CMK (cell line): ENCODE measurements at regions not wholly inside any gene's neighbourhood (a gene's known extent, or its start where the extent isn't known, plus 50 kb on each side); places are given as distances from the start of the nearest gene placed in this dataset.
"Not testable (repeated sequence)": the region's sequence is repeated elsewhere in the genome, so short reads cannot be mapped to it uniquely, and the experiment has no call there.

Source experiments
- DNase-seq: peaks from one replicate; pipeline ENCODE4 v3.0.0-alpha.2; 2010; ENCODE audit warnings: low read depth

DNA sequence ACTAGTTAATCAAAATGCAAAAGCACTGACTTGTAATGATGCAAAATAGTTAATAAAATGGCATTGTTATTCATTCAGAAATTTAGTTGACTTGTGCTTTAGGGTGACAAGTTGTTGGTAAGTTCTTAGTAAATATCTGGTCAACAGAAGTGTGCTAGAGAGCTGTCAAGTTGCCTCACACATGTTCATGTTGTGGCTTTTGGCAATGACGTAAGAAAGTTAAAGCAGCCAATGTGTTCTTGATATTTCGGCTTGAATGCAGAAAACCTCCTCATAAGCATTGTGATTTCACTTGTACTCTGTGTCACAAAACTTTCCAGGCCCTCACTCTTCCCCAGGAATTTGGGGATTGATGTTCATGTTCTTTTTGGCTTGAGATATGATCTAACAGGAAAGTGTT, 626.7 kb downstream of the PRR16 start:
- DNase-seq, result no peak

- DNase-seq, result no peak
These were observed 636.8 kb downstream of the PRR16 start for GRCh38 chr5:121100931-121101330.

DNA sequence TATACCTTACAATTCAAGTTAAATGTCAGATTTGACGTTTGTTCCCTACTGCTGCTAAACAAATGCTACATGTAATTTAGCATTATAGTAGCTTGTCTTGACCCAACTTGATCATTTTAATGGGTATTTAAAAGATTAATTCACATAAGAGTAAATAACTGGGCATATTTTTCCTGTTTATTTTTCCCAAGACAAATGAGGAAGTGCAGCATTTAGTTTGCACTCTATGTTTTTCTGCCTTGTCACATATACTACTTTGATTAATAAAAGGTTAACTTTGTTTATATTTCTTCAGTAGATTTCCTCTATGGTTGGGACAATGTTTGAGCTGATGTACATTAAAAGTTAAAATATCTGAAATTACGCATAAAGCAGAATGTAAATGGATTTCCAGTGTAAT, 641.8 kb downstream of the PRR16 start:
- DNase-seq, result no peak

DNA sequence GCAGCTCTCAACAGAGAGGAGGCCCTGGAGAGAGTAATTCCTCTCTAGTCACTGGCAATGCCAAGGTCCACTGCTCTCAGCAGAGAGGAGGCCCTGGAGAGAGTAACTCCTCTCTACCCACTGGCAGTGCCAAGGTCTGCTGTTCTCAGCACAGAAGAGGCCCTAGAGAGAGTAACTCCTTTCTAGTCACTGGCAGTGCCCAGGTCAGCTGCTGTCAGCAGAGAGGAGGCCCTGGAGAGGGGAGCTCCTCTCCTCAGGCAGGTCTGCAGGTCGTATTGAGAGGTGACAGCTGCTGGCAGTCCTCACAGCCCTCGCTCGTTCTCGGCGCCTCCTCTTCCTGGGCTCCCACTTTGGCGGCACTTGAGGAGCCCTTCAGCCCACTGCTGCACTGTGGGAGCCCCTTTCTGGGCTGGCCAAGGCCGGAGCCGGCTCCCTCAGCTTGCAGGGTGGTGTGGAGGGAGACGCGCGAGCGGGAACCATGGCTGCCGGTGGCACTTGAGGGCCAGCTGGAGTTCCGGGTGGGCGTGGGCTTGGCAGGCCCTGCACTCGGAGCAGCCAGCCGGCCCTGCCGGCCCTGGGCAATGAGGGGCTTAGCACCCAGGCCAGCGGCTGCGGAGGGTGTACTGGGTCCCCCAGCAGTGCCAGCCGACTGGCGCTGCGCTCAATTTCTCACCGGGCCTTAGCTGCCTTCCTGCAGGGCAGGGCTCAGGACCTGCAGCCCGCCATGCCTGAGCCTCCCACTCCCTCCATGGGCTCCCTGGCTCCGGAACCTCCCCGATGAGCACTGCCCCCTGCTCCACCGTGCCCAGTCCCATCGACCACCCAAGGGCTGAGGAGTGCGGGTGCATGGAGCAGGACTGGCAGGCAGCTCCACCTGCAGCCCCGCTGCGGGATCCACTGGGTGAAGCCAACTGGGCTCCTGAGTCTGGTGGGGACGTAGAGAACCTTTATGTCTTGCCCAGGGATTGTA, 642.9 kb downstream of the PRR16 start:
- DNase-seq, result not testable (repeated sequence)

- no peak for DNase-seq
These were observed 644.6 kb downstream of the PRR16 start for GRCh38 chr5:121108725-121109124.

DNA sequence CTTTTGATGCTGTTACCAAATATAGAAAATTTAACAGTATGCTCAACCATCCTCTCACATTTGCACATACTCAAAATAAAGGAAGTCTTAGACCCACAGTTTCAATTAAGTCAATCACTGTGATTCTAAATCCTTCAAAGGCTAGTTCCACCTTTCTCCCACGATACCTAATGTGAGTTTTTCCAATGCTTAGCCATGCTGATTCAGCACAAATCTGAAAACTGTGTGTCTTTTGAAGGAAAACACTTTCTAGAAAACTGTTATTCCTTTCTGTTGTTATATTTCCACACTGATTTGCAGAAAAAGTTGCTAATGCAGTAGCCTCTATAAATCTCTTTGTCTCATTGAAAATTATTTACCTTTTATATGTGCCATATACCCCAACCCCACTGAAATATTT, 645.7 kb downstream of the PRR16 start:
- DNase-seq, result no peak

DNA sequence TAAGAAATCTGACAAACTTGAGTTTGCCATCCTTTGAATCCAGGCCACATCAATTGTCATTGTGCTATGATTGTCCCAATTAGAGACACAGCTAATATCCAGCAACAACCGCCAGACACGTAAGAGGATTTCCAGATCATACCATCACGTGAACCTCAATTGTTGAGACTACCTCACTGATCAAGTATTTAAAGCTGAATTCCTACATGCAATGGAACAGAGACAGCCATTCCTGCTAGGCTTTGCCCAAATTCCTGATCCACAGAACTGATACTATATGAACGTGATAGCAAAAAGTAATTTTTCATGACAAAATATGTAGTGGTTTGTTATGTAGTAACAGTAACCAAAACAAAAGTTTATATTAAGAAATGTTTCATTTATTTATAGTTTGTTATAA, 657.7 kb downstream of the PRR16 start:
- DNase-seq, result no peak

DNA sequence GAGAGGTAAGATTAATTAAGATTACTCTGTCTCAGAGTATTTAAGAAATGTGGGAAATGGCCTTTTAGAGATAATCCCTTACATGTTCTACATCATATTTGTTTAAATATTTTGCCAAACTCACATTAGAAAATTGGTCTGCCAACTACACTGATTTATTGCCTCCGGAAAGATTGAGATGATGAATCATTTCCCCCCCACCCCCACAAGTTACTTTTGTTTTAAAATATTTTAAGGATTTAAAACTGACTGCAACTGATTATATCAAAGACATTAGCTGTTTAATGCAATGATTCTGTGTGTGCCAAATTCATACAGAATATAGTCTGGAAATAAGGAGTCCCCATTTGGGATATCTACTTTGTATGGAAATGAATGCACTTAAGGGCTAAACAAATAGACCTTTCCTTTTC, 674.4 kb downstream of the PRR16 start:
- DNase-seq, result no peak

DNA sequence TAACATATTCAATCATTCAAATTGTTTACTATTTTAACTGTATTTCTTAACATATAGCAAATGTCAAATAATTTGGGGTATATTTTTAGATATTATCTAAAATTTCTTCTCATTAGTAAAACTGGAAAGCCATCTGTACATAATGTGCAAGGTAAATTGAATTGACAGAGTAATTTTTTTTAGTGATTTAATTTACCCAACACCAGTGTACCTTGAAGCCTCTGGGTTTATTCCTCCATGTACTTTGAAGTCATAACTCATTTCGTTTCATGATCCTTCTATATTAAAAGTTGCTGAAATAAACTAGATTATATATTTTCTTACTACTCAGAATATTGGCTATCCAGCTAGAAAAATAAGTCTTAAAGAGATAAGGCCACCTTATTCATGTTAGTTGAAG, 674.9 kb downstream of the PRR16 start:
- DNase-seq, result no peak

DNA sequence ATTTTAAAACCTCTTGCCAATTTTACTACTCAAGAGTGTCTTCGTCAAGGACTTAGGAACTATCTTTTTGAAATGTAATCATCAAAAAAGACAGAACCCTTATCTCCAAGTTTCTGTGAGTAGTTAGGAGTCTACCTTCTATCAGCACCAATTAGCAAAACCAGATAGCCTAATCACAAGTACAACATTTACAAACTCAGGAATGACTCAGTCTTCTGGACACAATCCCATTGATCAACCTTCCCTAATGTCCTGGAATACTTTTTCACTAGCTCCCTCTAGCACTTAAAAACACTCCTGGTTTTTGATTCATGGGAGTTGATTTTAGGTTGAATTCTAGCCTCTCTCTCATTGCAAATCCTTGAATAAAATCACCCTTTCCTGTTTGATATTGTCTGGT, 680.7 kb downstream of the PRR16 start:
- DNase-seq, result no peak

DNA sequence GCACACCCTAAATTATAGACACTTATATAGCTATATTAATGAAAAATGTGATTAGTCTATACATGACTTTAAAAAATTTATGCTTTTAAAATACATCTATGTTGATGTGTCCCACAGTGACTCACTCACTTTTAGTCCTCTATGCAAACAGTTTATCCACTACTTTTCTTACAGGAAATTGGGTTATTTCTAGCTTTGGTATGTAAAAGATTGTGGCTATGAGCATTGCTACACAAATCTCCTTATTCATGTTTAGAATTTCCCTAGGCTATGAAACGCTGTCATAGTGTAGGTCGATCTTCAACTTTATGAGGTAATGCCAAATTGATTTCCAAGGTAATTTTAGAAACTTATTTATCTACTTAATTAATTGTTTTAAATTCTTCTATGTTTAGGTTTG, 687.4 kb downstream of the PRR16 start:
- no peak for DNase-seq

- DNase-seq, result no peak
These were observed 688.3 kb downstream of the PRR16 start for GRCh38 chr5:121152411-121152810.

DNA sequence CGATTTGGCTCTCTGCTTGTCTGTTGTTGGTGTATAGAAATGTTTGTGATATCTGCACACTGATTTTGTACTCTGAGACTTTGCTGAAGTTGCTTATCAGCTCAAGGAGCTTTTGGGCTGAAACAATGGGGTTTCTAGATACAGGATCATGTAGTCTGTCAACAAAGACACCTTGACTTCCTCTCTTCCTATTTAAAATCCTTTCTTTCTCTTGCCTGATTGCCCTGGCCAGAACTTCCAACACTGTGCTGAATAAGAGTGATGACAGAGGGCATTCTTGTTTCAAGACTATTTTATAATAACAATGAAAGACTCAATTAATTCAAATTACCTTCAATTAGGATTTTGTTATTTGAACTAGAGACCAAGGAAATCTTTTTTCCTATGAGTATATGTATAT, 692.5 kb downstream of the PRR16 start:
- no peak for DNase-seq

DNA sequence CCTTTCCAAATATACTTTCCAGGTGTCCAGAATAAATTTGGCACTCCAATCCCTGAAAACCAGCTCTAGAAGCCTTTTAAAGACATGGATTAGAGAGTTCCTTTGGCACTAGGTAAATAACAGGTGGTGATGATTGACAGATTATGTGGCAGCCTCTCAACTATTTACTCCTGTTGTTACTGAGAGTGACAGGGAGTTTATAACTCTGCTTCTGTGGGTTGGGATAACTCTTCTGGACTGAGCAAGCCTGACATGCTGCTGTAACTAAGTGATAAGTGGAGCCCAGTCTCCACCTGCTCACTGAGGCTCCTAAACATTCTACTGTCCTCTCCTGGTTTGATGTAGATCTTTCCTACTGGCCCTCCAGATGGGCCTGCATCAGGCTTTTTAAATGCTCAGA, 693.2 kb upstream of the FTMT start:
- no peak for DNase-seq

DNA sequence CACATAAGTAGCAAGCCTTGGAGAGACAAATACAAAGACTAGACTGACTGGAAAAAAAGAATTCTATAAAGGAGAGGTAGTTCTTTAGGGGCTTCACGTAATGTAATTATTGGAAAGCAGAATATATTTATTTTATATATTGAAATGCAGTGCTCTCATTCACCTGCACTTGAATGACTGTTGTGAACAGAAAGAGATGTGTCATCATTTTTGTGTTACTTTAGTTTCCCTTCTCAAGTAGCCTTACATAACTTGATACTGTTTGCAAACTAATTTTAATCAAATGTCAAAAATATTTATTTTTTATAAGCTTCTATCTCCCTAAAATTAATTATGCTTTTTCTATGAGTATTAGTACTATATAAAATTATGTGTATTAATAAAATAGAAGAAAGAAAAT, 691.1 kb upstream of the FTMT start:
- DNase-seq, result no peak

DNA sequence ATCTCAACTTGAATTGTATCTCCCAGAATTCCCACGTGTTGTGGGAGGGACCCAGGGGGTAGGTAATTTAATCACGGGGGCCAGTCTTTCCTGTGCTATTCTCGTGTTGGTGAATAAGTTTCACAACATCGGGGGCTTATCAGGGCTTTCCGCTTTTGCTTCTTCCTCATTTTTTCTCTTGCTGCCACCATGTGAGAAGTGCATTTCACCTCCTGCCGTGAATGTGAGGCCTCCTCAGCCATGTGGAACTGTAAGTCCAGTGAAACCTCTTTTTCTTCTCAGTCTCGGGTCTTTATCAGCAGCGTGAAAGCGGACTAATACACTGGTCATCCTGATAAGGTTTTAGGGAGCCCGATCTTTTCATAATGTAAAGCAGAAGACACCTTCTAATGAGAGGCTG, 687.0 kb upstream of the FTMT start:
- peak; percentile 72 for DNase-seq

DNA sequence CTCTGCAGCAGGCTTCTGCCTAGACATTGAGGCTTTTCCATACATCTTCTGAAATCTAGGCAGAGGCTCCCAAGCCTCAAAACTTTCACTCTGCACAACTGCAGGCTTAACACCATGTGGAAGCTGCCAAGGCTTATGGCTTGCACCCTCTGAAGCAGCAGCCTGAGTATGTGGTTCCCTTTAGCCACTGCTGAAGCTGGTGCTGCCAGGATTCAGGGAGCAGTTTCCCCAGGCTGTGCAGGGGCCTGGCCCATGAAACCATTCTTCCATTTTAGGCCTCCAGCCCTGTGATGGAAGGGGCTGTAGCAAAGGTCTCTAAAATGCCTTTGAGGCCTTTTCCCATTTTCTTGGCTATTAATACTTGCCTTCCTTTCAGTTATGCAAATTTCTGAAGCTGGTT, 680.3 kb upstream of the FTMT start:
- no peak for DNase-seq

GRCh38 chr5:121171834-121172233, 679.8 kb upstream of the FTMT start:
- no peak for DNase-seq

DNA sequence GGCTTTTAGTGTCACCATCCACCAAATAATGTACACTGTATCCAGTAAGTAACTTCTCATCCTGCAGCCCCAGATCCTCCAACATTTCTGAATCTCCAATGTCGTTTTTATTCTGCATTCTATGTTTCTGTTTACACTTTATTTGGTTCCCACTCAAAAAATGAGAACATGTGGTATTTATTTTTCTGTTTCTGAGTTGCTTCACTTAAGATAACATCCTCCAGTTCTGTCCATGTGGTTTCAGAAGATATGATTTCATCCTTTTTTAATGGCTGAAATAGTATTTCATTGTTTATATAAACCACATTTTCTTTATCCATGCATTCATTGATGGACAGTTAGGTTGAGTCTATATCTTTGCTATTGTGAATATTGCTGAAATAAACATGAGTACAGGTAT, 677.3 kb upstream of the FTMT start:
- DNase-seq, result no peak

GRCh38 chr5:121175986-121176385, 675.7 kb upstream of the FTMT start:
- no peak for DNase-seq

DNA sequence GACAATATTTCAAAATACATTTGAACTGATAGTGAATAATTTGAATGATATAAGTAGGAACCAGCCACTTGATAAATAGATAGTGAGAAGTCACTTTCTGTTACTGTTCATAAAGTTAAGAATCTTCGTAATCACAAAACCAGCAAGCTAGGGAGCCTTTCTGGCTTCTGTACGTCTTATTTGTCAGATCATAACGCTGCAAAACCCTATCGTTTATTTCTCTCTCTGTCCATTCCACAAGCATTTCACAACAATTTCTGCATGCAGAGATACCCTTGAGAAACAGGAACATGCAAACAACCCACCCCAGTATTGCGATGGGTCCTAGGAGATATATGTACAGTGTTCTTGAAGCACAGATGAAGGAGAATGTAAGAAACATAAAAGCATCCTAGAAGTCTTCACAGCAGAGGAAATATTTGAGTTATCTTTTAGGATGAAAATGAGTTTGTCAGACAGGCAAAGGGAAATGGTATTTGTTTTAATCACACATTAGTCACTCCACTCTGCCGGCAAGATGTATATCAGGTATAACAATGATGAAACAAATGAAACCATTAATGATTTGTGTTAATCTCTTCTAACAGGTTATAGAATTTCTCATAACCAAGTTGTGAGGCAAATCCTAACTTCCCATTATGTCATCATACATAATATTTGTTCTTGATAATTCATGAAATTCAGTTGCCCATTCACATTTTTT, 668.7 kb upstream of the FTMT start:
- DNase-seq, result no peak

DNA sequence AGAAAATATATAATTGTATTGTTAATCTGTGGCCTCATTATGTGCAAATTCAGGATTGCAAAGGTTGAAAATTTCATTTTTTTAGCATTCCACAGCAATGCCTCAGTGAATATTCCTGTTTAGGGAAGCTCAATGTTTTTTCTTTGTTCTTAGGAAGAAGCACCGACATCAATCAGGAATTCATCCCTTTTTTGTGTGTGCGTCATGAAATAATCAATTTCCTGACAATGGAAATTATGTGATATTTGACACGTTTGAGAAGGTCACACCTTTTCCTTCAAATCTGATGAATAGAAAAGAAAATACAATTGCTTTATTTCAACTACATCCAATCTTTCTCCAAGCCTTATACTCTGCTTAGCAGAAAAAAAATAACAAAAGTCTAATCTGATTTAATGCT, 662.8 kb upstream of the FTMT start:
- DNase-seq, result no peak
